RWPE1 (cell line): ENCODE measurements at regions not wholly inside any gene's neighbourhood (a gene's known extent, or its start where the extent isn't known, plus 50 kb on each side); places are given as distances from the start of the nearest gene placed in this dataset.

Source experiments
- CTCF ChIA-PET: fragments of 350-600 bp; sonication (Branson Sonifier 250); formaldehyde crosslinking; extraction: SDS; loops from one replicate; lab custom pipeline; 2021; lab: Yijun Ruan, JAX
- POLR2A ChIA-PET: fragments of 400-600 bp; formaldehyde crosslinking; extraction: SDS; loops from one replicate; lab custom pipeline; 2020; ENCODE audit warnings: antibody characterized with exemption; ENCODE audit not compliant: low non-redundant PET; lab: Yijun Ruan, JAX
- DNase-seq: peaks from one replicate; pipeline ENCODE4 v3.0.0; 2012; ENCODE audit warnings: low spot score
- H3K27ac ChIP-seq: fragments of 450-650 bp; 2 replicates; pipeline ENCODE4 v1.5.1; 2017
- TF ChIP-seq, protein P1 (sequence below): fragments of 450-650 bp; conservative IDR thresholded peaks from 2 replicates; pipeline ENCODE4 v1.5.1; 2017; ENCODE audit warnings: low read depth, mild to moderate bottlenecking

DNA sequence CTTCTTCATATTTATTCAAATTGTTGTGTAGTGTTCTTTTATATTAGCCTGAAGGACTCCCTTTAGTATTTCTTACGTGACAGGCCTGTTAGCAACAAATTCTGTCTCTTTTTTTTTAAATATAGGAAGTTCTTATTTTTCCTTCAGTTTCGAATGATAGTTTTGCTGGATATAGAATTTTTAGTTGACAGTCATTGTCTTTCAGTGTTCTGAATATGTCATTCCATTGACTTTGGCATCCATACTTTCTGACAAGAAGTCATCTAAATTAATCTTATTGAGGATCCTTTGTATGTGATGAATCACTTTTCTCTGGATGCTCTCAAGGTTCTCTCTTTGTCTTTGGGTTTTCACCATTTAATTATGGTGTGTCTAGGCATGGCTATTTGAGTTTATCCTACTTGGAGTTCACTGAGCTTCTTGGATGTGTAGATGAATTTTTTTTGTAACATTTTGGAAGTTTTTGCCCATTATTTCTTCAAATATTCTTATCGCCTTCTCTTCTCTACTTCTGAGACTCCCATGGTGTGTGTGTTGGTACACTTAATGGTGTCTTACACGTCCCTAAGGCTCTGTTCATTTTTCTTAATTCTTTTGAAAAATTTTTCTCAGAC is 82.5 kb upstream of the GTSF1L start:
- ChIA-PET CTCF (no interaction called here), POLR2A (no interaction called here)
- TF ChIP-seq, protein P1, sequence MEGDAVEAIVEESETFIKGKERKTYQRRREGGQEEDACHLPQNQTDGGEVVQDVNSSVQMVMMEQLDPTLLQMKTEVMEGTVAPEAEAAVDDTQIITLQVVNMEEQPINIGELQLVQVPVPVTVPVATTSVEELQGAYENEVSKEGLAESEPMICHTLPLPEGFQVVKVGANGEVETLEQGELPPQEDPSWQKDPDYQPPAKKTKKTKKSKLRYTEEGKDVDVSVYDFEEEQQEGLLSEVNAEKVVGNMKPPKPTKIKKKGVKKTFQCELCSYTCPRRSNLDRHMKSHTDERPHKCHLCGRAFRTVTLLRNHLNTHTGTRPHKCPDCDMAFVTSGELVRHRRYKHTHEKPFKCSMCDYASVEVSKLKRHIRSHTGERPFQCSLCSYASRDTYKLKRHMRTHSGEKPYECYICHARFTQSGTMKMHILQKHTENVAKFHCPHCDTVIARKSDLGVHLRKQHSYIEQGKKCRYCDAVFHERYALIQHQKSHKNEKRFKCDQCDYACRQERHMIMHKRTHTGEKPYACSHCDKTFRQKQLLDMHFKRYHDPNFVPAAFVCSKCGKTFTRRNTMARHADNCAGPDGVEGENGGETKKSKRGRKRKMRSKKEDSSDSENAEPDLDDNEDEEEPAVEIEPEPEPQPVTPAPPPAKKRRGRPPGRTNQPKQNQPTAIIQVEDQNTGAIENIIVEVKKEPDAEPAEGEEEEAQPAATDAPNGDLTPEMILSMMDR: no peak
- H3K27ac ChIP-seq: no peak overlapping the region
- DNase-seq: no peak

DNA sequence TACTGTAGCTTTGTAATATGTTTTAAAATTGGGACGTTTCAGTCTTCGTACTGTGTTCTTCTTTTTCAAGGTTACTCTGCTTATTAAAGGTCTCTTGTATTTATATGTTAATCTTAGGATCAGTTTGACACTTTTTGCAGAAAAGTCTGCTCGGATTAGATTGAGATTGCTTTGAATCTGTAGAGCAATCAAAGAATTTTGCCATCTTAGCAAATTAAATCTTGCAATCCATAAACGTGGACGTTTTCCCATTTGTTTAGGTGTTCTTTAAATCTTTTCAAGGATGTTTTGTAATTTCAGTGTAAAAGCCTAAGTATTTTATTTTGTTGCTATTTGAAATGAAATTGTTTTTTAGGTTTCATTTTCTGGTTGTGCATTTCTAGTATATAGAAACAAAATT is 78.0 kb upstream of the GTSF1L start:
- POLR2A ChIA-PET: no interaction called here
- TF ChIP-seq, protein P1: no peak
- H3K27ac ChIP-seq: no peak overlapping the region
- no peak for DNase-seq
- CTCF ChIA-PET: no interaction called here

DNA sequence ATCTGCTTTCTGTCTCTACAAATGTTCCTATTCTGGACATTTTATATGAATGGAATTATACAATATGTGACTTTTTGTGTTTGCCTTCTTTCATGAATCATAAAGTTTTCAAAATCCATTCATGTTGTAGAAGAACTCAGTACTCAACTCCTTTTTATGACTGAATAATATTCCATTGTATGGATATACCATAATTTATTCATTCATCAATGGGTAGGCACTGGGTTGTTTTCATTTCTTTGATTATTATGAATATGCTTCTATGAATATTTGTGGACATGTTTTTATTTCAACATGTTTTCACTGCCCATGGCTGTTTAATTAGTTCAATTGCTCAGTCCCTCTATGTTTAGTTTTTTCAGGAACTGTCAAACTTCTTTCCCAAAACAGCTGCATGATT is 76.5 kb upstream of the GTSF1L start:
- DNase-seq: no peak
- no peak overlapping the region for H3K27ac ChIP-seq
- ChIA-PET CTCF (interaction anchor here (1.0 kb wide), 1 partner anchor 27 kb away, joined by 3 read pairs; no protein-coding TSS in a partner anchor), POLR2A (no interaction called here)
- TF ChIP-seq, protein P1: no peak

DNA sequence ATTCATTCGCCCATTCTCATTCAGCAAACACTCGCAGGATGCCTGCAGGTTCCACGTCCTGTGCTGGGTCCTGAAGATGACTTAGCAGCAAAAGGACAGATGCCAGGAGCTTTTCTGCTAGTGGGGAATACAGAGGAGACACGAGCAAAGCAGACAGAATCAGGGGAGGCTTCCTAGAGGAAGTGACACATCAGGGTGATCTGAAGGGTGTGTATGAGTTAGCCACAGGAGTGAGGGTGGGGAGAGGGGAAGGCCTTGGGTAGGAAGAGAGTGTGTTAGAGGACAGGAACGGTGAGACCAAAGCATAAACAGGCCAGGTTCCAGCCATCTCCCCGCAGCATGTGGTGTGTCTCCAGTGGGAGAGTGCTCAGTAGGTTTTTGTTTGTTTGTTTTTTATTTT is 73.4 kb upstream of the GTSF1L start:
- H3K27ac ChIP-seq: no peak overlapping the region
- ChIA-PET CTCF (no interaction called here), POLR2A (no interaction called here)
- TF ChIP-seq, protein P1: no peak
- DNase-seq: no peak

DNA sequence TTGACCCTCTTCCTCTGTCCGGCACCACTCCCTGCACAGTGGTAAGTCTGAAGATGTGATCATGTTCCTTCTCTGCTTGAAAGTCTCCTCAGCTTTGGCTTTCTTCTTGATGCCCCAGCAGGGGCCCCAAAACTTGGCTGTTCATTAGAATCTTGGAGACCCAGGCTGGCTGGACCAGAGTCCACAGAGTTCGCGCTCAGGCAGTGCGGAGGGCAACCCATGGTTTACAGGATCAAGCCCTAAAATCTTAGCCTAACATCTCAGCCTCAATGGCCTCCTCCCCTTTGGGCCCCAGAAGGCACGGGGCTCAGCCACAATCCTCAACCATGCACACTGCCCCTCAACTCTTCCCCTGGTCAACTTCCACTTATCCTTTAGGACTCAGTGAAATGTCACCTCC is 72.9 kb upstream of the GTSF1L start:
- no peak overlapping the region for H3K27ac ChIP-seq
- ChIA-PET POLR2A (no interaction called here), CTCF (interaction anchor here (0.6 kb wide), 1 partner anchor 884 kb away, joined by 3 read pairs; no protein-coding TSS in a partner anchor)
- TF ChIP-seq, protein P1: no peak
- no peak for DNase-seq

DNA sequence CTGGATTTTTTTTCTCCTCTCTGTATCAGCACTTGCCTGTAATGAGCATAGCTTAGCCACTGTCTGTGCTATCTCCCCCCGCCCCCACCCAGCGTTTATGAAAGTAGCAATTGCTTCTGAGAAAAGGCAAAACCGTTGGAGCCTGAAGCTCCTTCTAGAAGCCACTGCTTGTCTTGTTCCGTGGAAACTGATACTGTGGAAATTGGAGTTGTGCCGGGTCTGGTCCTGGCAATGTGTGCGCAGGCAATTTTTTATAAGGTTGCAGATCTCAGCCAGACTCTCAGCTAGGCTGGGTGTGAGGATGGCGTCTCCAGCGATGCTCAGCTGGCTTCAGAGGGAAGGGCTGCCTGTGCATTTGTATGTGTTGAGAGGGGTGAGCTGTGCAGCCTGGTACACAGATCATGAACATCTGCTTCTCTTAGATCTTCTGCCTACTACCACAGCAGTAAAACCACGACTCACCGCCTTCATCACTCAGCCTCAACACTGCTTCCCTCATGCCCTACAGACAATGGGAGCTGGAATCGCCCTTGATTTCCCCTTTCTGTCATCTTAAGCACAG is 72.4 kb upstream of the GTSF1L start:
- DNase-seq: no peak
- POLR2A ChIA-PET: no interaction called here
- TF ChIP-seq, protein P1: no peak
- no peak overlapping the region for H3K27ac ChIP-seq
- CTCF ChIA-PET: interaction anchor here (0.6 to 0.7 kb wide), 3 partner anchors 30 to 884 kb away, joined by 3 read pairs; no protein-coding TSS in a partner anchor
